Colonic mucosa (tissue), 4 donors: ENCODE measurements at regions not wholly inside any gene's neighbourhood (a gene's known extent, or its start where the extent isn't known, plus 50 kb on each side); places are given as distances from the start of the nearest gene placed in this dataset.
A peak's percentile ranks its signal among the peaks of the same experiment; 100 is the strongest.
"Not testable (repeated sequence)": the region's sequence is repeated elsewhere in the genome, so short reads cannot be mapped to it uniquely, and the experiment has no call there.

Source experiments
- DNase-seq: peaks from one replicate; pipeline ENCODE4 v3.0.0-alpha.2; 2020
- H3K27ac ChIP-seq: fragments of 200-600 bp; one replicate; pipeline ENCODE4 v1.8.0; 2021
- H3K27me3 ChIP-seq: fragments of 200-600 bp; one replicate; pipeline ENCODE4 v1.8.0; 2021
- H3K36me3 ChIP-seq: fragments of 200-600 bp; one replicate; pipeline ENCODE4 v1.8.0; 2021
- H3K4me1 ChIP-seq: fragments of 200-600 bp; one replicate; pipeline ENCODE4 v1.8.0; 2021; ENCODE audit warnings: mild to moderate bottlenecking
- H3K4me3 ChIP-seq: fragments of 200-600 bp; one replicate; pipeline ENCODE4 v1.8.0; 2021
- H3K9ac ChIP-seq, 2 donors: one replicate each; pipeline ENCODE4 v1.7.0; 2013; ENCODE audit warnings: control low read depth in 2 of 2, low read depth in 2 of 2, low read length in 2 of 2
- H3K9me3 ChIP-seq: fragments of 200-600 bp; one replicate; pipeline ENCODE4 v1.8.0; 2021
- intact Hi-C: fragments of 100-400 bp; cut with DNase I; formaldehyde crosslinking; loops from one replicate; pipeline ENCODE4 v1.14.1; 2022
- TF ChIP-seq, protein P1 (sequence below): fragments of 200-600 bp; IDR thresholded peaks from one replicate; pipeline ENCODE4 v1.8.0; 2022; ENCODE audit warnings: antibody characterized with exemption, mild to moderate bottlenecking
- donor health status: healthy.
- donor health status: DM: no; HTN: no; CAD: no.
- donor health status: DM: no; HTN: no; CAD: no.

DNA sequence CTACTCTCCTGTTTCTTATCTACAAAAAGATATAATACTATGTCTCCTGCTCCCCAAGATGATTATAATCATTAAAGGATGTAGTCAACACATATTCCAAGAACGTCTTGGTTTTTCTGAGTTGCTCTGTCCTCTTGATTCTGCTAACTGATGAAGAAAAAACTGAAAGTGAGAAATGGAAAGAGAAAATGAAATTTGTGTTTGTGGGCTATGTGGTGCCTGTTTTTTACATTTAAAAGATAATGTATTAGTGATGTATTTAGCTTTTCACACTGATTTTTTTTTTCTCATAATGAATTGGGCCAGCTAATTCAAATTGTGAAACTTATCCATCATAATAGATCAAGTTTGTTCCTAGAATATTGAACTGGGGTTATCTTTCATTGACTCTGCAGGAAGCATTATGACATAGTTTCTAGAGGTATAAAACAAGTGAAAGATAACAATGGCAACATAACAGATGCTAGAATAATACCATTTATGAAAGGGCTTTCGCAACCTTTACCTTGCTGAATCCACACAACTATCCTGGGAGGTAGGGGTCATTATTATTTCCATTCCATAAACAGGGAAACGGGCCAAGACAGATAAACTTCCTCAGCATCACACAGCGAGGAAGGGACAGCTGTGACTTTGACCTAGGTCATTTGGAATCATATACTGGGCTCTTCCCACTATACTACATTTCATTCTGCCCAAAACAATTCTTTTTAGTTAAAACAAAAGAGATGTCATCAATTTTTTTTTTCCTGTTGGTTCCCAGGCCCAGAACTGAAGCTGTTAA, 336.7 kb downstream of the GJA1 start:
- no peak overlapping the region for H3K27ac ChIP-seq
- intact Hi-C loops, result no loop called here
- TF ChIP-seq, protein P1, sequence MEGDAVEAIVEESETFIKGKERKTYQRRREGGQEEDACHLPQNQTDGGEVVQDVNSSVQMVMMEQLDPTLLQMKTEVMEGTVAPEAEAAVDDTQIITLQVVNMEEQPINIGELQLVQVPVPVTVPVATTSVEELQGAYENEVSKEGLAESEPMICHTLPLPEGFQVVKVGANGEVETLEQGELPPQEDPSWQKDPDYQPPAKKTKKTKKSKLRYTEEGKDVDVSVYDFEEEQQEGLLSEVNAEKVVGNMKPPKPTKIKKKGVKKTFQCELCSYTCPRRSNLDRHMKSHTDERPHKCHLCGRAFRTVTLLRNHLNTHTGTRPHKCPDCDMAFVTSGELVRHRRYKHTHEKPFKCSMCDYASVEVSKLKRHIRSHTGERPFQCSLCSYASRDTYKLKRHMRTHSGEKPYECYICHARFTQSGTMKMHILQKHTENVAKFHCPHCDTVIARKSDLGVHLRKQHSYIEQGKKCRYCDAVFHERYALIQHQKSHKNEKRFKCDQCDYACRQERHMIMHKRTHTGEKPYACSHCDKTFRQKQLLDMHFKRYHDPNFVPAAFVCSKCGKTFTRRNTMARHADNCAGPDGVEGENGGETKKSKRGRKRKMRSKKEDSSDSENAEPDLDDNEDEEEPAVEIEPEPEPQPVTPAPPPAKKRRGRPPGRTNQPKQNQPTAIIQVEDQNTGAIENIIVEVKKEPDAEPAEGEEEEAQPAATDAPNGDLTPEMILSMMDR, result no peak
- no peak for DNase-seq
- no peaks in the 10 kb centered on the region for H3K36me3 ChIP-seq
- no peaks in the 10 kb centered on the region for H3K27me3 ChIP-seq
- H3K4me1 ChIP-seq, result no peaks in the 10 kb centered on the region
- H3K9me3 ChIP-seq, result no peaks in the 10 kb centered on the region
- no peak overlapping the region for H3K4me3 ChIP-seq
- H3K9ac ChIP-seq, result no peak overlapping the region

DNA sequence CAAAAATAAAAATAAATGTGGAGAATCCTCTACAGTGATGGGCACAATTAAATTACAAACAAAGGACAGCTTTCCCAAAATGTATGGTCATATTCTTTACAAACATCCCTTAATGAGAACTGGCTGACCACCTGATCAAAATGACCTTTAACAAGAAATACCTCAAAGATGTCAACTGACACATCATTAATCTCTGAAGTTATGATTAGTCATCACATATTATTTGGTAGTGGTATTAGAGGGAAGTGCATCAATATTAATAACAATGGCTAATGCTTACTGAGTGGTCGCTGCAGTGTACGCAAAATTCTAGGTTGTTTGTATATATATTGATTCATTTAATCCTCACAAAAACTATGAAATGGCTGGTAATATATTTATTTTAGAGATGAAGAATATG, 340.6 kb downstream of the GJA1 start:
- Histone ChIP-seq H3K27me3 (no peaks in the 10 kb centered on the region), H3K9me3 (no peaks in the 10 kb centered on the region), H3K4me3 (no peak overlapping the region), H3K9ac (no peak overlapping the region), H3K36me3 (no peaks in the 10 kb centered on the region), H3K4me1 (no peaks in the 10 kb centered on the region), H3K27ac (no peak overlapping the region)
- intact Hi-C loops, result no loop called here
- TF ChIP-seq, protein P1, result no peak
- DNase-seq, result no peak

DNA sequence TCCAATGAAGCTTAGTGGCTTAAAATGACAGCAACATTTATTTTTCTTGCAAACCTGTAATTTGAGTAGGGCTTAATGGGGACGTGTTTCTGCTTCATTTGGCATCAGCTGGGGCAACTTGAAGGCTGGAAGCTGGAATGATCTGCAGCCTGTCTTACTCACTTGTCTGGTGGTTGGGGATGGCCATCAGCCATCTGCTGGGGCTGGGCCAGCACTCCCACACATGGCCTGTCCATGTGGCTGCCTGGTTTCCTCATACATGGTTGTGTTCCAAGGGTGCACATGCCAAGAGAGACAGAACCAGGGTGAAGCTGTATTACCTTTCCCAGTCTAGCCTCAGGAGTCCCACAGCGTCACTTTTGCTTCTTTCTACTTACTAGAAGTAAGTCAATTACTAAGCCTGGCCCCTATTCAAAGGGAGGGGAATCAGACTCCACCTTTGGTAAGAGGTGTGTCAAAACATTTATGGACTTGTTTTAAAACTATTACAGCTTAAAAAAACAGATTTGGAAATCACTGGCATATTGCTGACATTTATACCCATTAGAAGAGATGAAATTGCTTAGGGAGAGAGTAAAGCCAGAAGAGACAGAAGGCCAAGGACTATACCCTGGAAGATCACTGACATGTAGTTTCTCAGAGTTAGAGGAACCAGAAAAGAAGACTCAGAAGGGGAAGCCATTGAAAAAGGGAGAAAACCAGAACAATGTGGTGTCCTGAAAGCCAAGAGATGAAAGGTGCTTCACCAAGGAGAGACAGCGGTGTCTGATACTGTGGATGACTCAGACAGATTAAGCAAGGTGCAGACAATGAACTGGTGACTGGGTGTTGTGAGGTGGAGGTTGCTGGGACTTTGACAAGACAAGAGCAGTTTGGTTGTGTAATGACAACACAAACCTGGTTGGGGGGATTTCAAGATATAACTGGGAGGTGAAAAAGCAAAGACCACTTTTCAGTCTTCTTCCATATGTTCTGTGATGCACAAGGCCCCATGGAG, 345.2 kb downstream of the GJA1 start:
- TF ChIP-seq, protein P1, result no peak
- H3K36me3 ChIP-seq, result no peaks in the 10 kb centered on the region
- intact Hi-C loops, result no loop called here
- H3K27ac ChIP-seq, result no peak overlapping the region
- no peak overlapping the region for H3K4me3 ChIP-seq
- no peaks in the 10 kb centered on the region for H3K4me1 ChIP-seq
- H3K9me3 ChIP-seq, result no peaks in the 10 kb centered on the region
- no peak overlapping the region for H3K9ac ChIP-seq
- peak; percentile 22 for DNase-seq
- H3K27me3 ChIP-seq, result no peaks in the 10 kb centered on the region

DNA sequence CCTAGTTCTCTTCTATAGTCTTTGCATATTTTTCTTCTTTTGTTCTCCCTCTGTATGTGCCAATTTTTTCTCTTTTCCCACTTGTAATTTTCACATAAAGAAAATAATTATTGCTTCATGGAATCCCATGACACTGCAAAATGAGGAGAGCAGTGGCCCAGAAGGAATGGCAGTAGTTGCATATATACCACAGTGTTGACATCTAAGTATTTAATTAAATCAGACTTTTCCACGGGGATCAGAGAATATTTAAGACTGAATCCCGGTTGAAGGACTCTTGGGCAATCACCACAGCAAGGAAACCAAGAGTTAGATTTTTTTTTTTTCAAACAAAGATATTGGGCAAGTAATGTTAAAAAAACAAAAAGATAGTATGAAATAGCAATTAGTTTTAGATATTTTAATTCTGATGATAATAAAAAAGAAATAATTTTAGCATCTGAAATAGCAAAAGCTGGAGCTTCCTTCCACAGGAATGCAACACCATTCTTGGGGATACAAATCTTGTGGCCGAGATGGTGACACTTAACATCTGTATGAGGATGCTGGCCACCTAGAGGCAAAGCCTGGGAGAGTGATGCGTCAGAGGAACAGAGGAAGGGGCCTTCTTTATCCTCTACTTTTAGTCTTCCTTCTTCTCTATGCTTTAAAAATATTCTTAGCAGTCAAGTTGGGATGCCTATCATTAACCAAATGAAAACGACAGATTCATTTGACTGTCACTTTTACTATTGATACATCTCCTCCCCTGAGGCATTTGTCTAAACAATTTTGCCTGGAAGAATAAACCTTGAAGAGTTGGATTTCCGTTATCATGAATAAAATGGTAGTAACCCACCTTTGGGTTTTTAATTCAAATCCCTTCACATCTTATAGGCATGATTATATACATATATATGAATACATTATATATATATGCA, 356.2 kb downstream of the GJA1 start:
- Histone ChIP-seq H3K9ac (no peak overlapping the region), H3K9me3 (no peaks in the 10 kb centered on the region), H3K4me1 (no peaks in the 10 kb centered on the region), H3K27ac (no peak overlapping the region), H3K36me3 (no peaks in the 10 kb centered on the region), H3K4me3 (no peak overlapping the region), H3K27me3 (no peaks in the 10 kb centered on the region)
- intact Hi-C loops, result no loop called here
- TF ChIP-seq, protein P1, result no peak
- DNase-seq, result no peak

DNA sequence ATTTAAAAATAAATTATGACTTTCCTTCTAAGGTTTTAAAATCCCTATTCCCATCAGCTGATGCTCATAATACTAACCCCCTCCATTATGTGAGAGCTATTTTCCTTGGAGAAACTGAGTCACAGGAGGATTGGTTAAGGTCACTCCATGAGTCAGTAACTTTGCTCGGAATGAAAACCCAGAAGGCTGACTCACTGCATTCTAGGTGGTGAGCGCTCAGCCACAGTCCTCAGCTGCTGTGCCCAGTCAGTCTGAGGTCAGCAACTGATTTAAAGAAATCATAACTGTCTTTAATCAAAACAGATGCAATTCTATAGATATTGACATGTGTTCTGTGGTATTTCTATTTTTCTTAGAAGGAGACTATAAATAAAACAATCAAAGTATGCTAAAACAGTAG, 359.2 kb downstream of the GJA1 start:
- no peaks in the 10 kb centered on the region for H3K4me1 ChIP-seq
- TF ChIP-seq, protein P1, result no peak
- no peak for DNase-seq
- H3K27me3 ChIP-seq, result no peaks in the 10 kb centered on the region
- no peak overlapping the region for H3K4me3 ChIP-seq
- intact Hi-C loops, result no loop called here
- no peaks in the 10 kb centered on the region for H3K36me3 ChIP-seq
- no peaks in the 10 kb centered on the region for H3K9me3 ChIP-seq
- H3K27ac ChIP-seq, result no peak overlapping the region
- no peak overlapping the region for H3K9ac ChIP-seq

DNA sequence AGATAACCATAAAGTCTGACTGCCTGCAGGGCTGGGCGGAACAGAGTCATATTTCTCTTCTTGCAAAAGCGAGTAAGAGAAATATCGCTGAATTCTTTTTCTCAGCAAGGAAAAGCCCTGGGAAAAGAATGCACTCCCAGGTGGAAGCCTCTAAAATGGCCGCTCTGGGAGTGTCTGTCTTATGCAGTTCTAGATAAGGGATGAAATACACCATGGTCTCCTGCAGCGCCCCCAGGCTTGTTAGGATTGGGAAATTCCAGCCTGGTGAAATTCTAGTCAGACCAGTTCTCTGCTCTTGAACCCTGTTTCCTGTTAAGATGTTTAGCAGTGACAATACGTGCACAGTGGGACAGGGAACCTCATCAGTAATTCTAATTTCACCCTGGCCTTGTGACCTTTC, 362.2 kb downstream of the GJA1 start:
- H3K36me3 ChIP-seq, intact Hi-C loops, H3K4me1 ChIP-seq, H3K4me3 ChIP-seq, H3K9me3 ChIP-seq, H3K27me3 ChIP-seq, DNase-seq, H3K9ac ChIP-seq, H3K27ac ChIP-seq: not testable (repeated sequence)

DNA sequence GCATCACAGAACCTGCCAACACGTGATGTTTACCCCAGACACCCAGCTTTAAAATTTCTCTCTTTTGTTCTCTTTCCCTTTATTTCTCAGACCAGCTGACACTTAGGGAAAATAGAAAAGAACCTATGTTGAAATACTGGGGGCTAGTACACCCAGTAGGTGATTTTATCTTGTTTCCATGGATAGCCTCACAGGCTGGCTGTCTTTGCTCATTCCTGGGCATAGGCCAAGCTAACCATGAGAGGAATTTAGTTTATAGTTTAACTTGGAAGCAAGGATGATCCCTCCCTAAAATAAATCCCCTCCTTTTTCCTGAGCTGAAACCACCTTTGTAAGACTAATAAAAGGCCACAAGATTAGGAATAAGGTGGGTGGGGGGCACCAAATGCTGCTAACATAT, 362.7 kb downstream of the GJA1 start:
- H3K9ac ChIP-seq, H3K36me3 ChIP-seq, H3K27ac ChIP-seq, H3K4me3 ChIP-seq, H3K27me3 ChIP-seq, H3K9me3 ChIP-seq, DNase-seq, intact Hi-C loops, H3K4me1 ChIP-seq: not testable (repeated sequence)
